ENCODE measurements at regions not wholly inside any gene's neighbourhood (a gene's known extent, or its start where the extent isn't known, plus 50 kb on each side); places are given as distances from the start of the nearest gene placed in this dataset.
"Not testable (repeated sequence)": the region's sequence is repeated elsewhere in the genome, so short reads cannot be mapped to it uniquely, and the experiment has no call there.

- DNase-seq (ENCODE audit: insufficient read length, low spot score); FAIRE-seq: not testable (repeated sequence)
These were observed 1041.5 kb downstream of the SLC6A15 start for GRCh38 chr12:83870921-83871599.

GRCh38 chr12:83866477-83866876 lies 1046.1 kb downstream of the SLC6A15 start:
- DNase-seq (ENCODE audit: insufficient read length, low spot score), result no peak

GRCh38 chr12:83865431-83865830 lies 1047.2 kb downstream of the SLC6A15 start:
- DNase-seq (ENCODE audit: insufficient read length, low spot score) (no peak), FAIRE-seq (no peak)

More at GRCh38 chr12:83866477-83866876, 1046.1 kb downstream of the SLC6A15 start:
- no peak for FAIRE-seq

DNA sequence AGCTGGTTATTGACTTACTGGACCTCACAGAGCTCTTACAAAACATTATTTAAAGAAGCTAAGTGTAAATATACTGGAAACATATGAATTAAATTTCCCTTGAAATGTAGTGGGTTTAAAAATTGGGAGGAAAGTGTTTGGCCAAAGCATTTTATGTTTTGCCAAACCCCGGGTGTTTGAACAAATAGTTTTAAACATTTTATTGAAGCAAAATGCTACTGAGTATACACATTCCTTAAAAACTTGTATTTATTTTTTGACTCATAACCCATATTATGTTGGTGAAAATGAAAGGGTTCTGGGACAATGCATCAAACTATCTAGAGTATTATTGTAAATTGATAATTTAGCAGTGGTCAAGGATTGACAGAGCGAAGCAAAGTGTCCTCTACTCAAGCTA lies 1048.5 kb downstream of the SLC6A15 start:
- FAIRE-seq (no peak), DNase-seq (ENCODE audit: insufficient read length, low spot score) (no peak)

- FAIRE-seq (no peak), DNase-seq (ENCODE audit: insufficient read length, low spot score) (no peak)
These were observed 1053.6 kb downstream of the SLC6A15 start for GRCh38 chr12:83859021-83859420.

GRCh38 chr12:83856803-83857202 lies 1055.8 kb downstream of the SLC6A15 start:
- no peak for FAIRE-seq
- no peak for DNase-seq (ENCODE audit: insufficient read length, low spot score)

GRCh38 chr12:83850531-83850930 lies 1062.1 kb downstream of the SLC6A15 start:
- no peak for FAIRE-seq
- no peak for DNase-seq (ENCODE audit: insufficient read length, low spot score)

- FAIRE-seq (no peak), DNase-seq (ENCODE audit: insufficient read length, low spot score) (no peak)
These were observed 1063.9 kb downstream of the SLC6A15 start for GRCh38 chr12:83848702-83849101.

GRCh38 chr12:83843541-83843940 lies 1069.1 kb downstream of the SLC6A15 start:
- no peak for DNase-seq (ENCODE audit: insufficient read length, low spot score)
- FAIRE-seq, result no peak

DNA sequence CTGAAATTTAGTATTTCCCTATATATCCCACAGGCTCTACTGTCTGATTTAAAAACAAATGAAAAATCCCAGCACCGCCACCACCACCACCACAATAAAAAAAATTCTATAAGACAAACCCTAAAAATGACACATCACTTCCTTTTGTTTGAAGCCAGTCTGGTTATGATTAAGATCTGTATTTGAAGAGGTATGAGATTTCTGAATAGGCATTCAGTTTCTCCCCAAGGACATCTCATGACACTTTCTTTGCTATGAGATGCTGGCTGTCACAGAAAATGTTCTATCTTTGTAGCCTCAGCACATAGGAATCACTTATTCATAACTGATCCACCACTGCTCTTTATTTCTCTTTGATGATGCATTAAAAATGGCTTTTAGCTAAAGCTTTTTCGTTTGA lies 1071.0 kb downstream of the SLC6A15 start:
- FAIRE-seq, result no peak
- no peak for DNase-seq (ENCODE audit: insufficient read length, low spot score)

DNA sequence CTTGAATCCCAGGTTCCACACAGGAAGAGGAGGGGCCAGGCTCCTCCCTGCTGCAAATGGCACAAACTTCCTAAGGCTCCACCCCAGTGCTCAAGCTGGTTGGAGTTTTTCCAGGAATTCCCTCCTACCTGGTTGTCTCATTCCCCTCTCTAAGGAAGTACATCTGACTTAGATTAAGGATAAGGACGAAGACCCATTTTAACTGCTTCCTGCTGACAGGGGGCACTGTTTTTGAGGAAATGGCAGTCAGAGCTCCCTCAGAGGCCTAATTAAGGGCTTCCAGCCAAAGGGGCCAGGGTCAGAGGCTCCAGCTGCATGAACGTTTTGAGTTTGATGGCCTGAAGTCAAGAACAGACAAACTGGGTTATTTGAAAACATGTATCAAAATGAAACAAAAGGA lies 1084.7 kb downstream of the SLC6A15 start:
- DNase-seq (ENCODE audit: insufficient read length, low spot score), result no peak
- no peak for FAIRE-seq

DNA sequence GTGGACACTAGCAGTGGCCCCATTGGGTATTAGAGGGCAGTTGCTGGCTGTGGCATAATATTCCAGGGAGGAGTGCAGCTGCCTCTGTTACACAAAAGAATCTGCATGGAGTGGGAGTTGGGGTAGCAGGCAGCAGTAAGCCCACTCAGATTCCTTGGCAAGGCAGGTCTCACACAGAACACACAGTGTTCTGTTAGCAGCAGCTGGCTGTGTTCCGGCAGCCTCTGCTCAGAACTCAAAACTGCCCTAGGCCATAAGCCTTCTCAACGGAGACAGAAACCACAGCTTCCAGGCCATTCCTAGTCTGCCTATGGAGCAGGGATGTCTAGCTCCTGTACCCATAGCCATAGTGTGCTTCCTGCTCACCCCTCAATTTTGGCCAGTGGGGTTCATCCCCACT lies 1085.4 kb downstream of the SLC6A15 start:
- DNase-seq (ENCODE audit: insufficient read length, low spot score) (no peak), FAIRE-seq (no peak)

- DNase-seq (ENCODE audit: insufficient read length, low spot score) (no peak), FAIRE-seq (no peak)
These were observed 1086.5 kb downstream of the SLC6A15 start for GRCh38 chr12:83826112-83826511.

- FAIRE-seq, result no peak
- DNase-seq (ENCODE audit: insufficient read length, low spot score), result no peak
These were observed 1089.1 kb downstream of the SLC6A15 start for GRCh38 chr12:83823386-83824045.

- DNase-seq (ENCODE audit: insufficient read length, low spot score) (no peak), FAIRE-seq (no peak)
These were observed 1090.6 kb downstream of the SLC6A15 start for GRCh38 chr12:83821967-83822366.

GRCh38 chr12:83818881-83819280 lies 1093.7 kb downstream of the SLC6A15 start:
- DNase-seq (ENCODE audit: insufficient read length, low spot score) (no peak), FAIRE-seq (no peak)

DNA sequence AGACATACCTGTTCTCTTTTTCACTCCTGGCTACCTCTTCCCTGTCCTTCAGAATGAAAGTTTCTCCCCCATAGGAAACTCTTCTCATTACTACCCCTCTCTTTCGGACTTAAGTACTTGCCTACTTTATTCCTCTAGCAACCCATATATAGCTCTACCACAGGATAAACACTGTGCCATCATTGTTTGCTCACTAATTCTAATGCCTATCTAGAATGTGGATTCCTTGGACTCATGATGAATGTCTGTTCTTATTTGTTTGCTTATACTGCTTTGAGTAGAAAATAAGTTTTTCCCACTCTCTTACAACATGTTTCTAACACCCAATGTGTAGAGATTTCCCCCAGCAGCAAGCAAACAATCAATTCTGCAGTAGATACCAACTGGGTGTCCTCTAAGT lies 1094.9 kb downstream of the SLC6A15 start:
- DNase-seq (ENCODE audit: insufficient read length, low spot score) (no peak), FAIRE-seq (no peak)

- FAIRE-seq (no peak), DNase-seq (ENCODE audit: insufficient read length, low spot score) (no peak)
These were observed 1104.0 kb downstream of the SLC6A15 start for GRCh38 chr12:83808591-83808990.

DNA sequence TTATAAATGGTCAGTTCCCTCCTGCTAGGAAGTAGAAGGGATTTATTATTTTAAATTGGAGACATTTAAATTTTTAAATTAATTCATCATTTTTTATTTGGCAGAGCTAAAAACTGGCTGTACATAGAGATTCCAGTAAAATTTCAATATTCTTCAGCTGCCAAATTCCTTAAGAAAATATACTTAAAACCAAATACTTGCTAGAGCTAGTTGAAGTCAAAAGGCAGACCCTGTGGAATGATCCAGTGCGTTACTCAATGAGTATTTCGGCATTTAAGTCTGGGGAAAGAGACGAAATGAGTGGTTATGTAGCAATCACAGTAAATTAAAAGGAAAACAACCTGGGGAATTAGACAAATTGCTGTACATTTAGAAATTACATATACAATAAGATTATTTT lies 1104.7 kb downstream of the SLC6A15 start:
- no peak for DNase-seq (ENCODE audit: insufficient read length, low spot score)
- FAIRE-seq, result no peak

DNA sequence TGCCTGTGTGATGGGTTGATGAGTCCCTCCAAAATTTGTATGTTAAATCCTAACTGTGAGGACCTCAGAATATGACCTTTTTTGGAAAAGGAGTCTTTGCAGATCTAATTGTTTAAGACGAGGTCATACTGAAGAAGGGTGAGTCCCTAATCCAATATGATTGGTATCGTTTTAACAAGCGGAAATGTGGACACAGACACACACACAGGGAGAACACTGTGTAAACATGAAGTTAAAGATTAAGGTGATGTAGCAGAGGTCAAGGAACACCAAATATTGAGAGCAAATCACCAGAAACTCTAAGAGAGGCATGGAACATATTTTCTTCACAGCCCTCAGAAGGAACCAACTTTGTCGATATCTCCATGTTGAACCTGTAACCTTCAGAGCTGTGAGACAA lies 1106.7 kb downstream of the SLC6A15 start:
- FAIRE-seq (no peak), DNase-seq (ENCODE audit: insufficient read length, low spot score) (no peak)

- FAIRE-seq, result no peak
These were observed 1107.3 kb downstream of the SLC6A15 start for GRCh38 chr12:83805156-83805772.

DNA sequence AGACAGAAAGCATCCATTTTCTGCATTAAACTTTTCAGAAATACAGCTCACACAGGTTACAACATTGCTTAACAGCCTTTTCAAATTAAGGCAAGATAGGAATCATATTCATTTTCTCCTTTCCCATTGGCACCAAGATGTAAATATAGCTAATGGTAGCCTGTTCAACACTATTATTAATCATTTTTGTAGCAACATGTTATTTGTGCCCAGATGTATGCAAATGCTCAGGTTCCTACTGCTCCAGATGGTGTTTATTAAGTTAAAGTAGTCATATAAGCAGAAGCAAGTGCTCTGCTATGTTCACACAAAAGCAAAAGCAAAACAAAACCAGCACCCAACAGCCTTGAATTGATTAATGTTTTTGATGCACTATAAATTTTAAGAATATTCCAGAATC lies 1110.6 kb downstream of the SLC6A15 start:
- FAIRE-seq (no peak), DNase-seq (ENCODE audit: insufficient read length, low spot score) (no peak)

More at GRCh38 chr12:83805156-83805772, 1107.3 kb downstream of the SLC6A15 start:
- no peak for DNase-seq (ENCODE audit: insufficient read length, low spot score)
